Progenitor cell of endocrine pancreas (in vitro differentiated cells): ENCODE measurements at regions not wholly inside any gene's neighbourhood (a gene's known extent, or its start where the extent isn't known, plus 50 kb on each side); places are given as distances from the start of the nearest gene placed in this dataset.
A peak's percentile ranks its signal among the peaks of the same experiment; 100 is the strongest.

Source experiments
- DNase-seq: peaks from one replicate; pipeline ENCODE4 v3.0.0; 2021; ENCODE audit warnings: low spot score; ENCODE audit not compliant: unreplicated experiment
- H3K27ac Mint-ChIP-seq: 2 replicates; pipeline ENCODE4 v1.8.0; 2021; ENCODE audit warnings: mild to moderate bottlenecking, moderate library complexity, mixed read lengths
- H3K27me3 Mint-ChIP-seq: 2 replicates; pipeline ENCODE4 v1.8.0; 2021; ENCODE audit warnings: mixed read lengths
- H3K36me3 Mint-ChIP-seq: 2 replicates; pipeline ENCODE4 v1.8.0; 2022; ENCODE audit warnings: mixed read lengths; ENCODE audit not compliant: insufficient read depth
- H3K4me1 Mint-ChIP-seq: 2 replicates; pipeline ENCODE4 v1.8.0; 2021; ENCODE audit warnings: low read depth, mixed read lengths
- H3K4me3 Mint-ChIP-seq: 2 replicates; pipeline ENCODE4 v1.8.0; 2021; ENCODE audit warnings: low read depth, mild to moderate bottlenecking, moderate library complexity, mixed read lengths
- H3K9me3 Mint-ChIP-seq: 2 replicates; pipeline ENCODE4 v1.8.0; 2021; ENCODE audit warnings: low read depth, mixed read lengths
- CTCF ChIP-seq: fragments of 200-600 bp; sonication (generic); IDR thresholded peaks from one replicate; pipeline ENCODE4 v1.5.0; 2021; ENCODE audit warnings: antibody characterized with exemption, mild to moderate bottlenecking; ENCODE audit not compliant: unreplicated experiment

- Mint-ChIP-seq H3K9me3 (peaks cover 11% of the 10 kb centered on the region), H3K27me3 (peaks cover 16% of the 10 kb centered on the region), H3K4me1 (peaks cover 34% of the 10 kb centered on the region), H3K36me3 (peaks cover 2% of the 10 kb centered on the region), H3K27ac (no peak overlapping the region), H3K4me3 (no peak overlapping the region)
- no peak for DNase-seq
- TF ChIP-seq CTCF = no peak
These were observed 145.8 kb upstream of the ID2 start for GRCh38 chr2:8535821-8536685.

- Mint-ChIP-seq H3K27me3 (peaks cover 20% of the 10 kb centered on the region), H3K27ac (peak overlapping the region; percentile 26), H3K36me3 (no peaks in the 10 kb centered on the region), H3K4me1 (peaks cover 39% of the 10 kb centered on the region), H3K4me3 (no peak overlapping the region), H3K9me3 (peaks cover 8% of the 10 kb centered on the region)
- no peak for DNase-seq
- no peak for TF ChIP-seq CTCF
These were observed 144.9 kb upstream of the ID2 start for GRCh38 chr2:8536686-8537561.

- H3K4me3 Mint-ChIP-seq = no peak overlapping the region
- H3K4me1 Mint-ChIP-seq = peaks cover 41% of the 10 kb centered on the region
- DNase-seq = no peak
- H3K27me3 Mint-ChIP-seq = peaks cover 20% of the 10 kb centered on the region
- H3K36me3 Mint-ChIP-seq = no peaks in the 10 kb centered on the region
- peaks cover 3% of the 10 kb centered on the region for H3K9me3 Mint-ChIP-seq
- no peak for TF ChIP-seq CTCF
- no peak overlapping the region for H3K27ac Mint-ChIP-seq
These were observed 144.2 kb upstream of the ID2 start for GRCh38 chr2:8537562-8538155.

- Mint-ChIP-seq H3K27me3 (peaks cover 20% of the 10 kb centered on the region), H3K9me3 (no peaks in the 10 kb centered on the region), H3K36me3 (no peaks in the 10 kb centered on the region), H3K27ac (no peak overlapping the region), H3K4me3 (no peak overlapping the region), H3K4me1 (peaks cover 39% of the 10 kb centered on the region)
- no peak for DNase-seq
- TF ChIP-seq CTCF = no peak
These were observed 143.3 kb upstream of the ID2 start for GRCh38 chr2:8538531-8538930.
